H9 (cell line): ENCODE measurements at regions not wholly inside any gene's neighbourhood (a gene's known extent, or its start where the extent isn't known, plus 50 kb on each side); places are given as distances from the start of the nearest gene placed in this dataset.

ENCODE experiments used
- DNase-seq: peaks from one replicate; pipeline ENCODE4 v3.0.0-alpha.2; 2017
- H2AFZ ChIP-seq: one replicate; pipeline ENCODE4 v1.6.1; 2013; ENCODE audit warnings: mild to moderate bottlenecking, low read length, control low read depth, moderate library complexity
- H2AK5ac ChIP-seq: 2 replicates; pipeline ENCODE4 v1.6.1; 2013; ENCODE audit warnings: low read length, control low read depth, mixed read lengths; ENCODE audit not compliant: insufficient read length
- H2BK120ac ChIP-seq: one replicate; pipeline ENCODE4 v1.6.1; 2013; ENCODE audit warnings: low read depth, mild to moderate bottlenecking, low read length, control low read depth, inconsistent platforms; ENCODE audit not compliant: poor library complexity, severe bottlenecking
- H2BK12ac ChIP-seq: 2 replicates; pipeline ENCODE4 v1.6.1; 2013; ENCODE audit warnings: low read length, control low read depth, mixed read lengths, low read depth; ENCODE audit not compliant: insufficient read length
- H2BK15ac ChIP-seq: 2 replicates; pipeline ENCODE4 v1.6.1; 2013; ENCODE audit warnings: low read depth, low read length, control low read depth
- H2BK20ac ChIP-seq: one replicate; pipeline ENCODE4 v1.6.1; 2013; ENCODE audit warnings: low read depth, mild to moderate bottlenecking, low read length, control low read depth, inconsistent platforms; ENCODE audit not compliant: poor library complexity, severe bottlenecking
- H2BK5ac ChIP-seq: 2 replicates; pipeline ENCODE4 v1.6.1; 2013; ENCODE audit warnings: low read length, control low read depth, mixed read lengths; ENCODE audit not compliant: insufficient read length
- H3K14ac ChIP-seq: 2 replicates; pipeline ENCODE4 v1.6.1; 2013; ENCODE audit warnings: low read length, control low read depth; ENCODE audit not compliant: insufficient read depth
- H3K18ac ChIP-seq: 2 replicates; pipeline ENCODE4 v1.6.1; 2013; ENCODE audit warnings: low read depth, mild to moderate bottlenecking, mixed read lengths, low read length, control low read depth; ENCODE audit not compliant: insufficient read length
- H3K23ac ChIP-seq: 2 replicates; pipeline ENCODE4 v1.6.1; 2013; ENCODE audit warnings: low read length, control low read depth, mixed read lengths, low read depth; ENCODE audit not compliant: insufficient read length
- H3K23me2 ChIP-seq: 2 replicates; pipeline ENCODE4 v1.6.1; 2013; ENCODE audit warnings: low read depth, mild to moderate bottlenecking, mixed read lengths, low read length, control low read depth; ENCODE audit not compliant: insufficient read length, poor library complexity, severe bottlenecking
- H3K27ac ChIP-seq: 2 replicates; pipeline ENCODE4 v1.5.1; 2013; ENCODE audit warnings: low read length, control low read depth, mixed read lengths, low read depth; ENCODE audit not compliant: insufficient read length
- H3K27me3 ChIP-seq: 2 replicates; pipeline ENCODE4 v1.6.1; 2013; ENCODE audit warnings: low read length, control low read depth, inconsistent platforms; ENCODE audit not compliant: insufficient read depth
- H3K4ac ChIP-seq: 2 replicates; pipeline ENCODE4 v1.6.1; 2013; ENCODE audit warnings: low read depth, mild to moderate bottlenecking, control low read depth, inconsistent platforms, low read length, moderate library complexity
- H3K4me1 ChIP-seq: 2 replicates; pipeline ENCODE4 v1.6.1; 2013; ENCODE audit warnings: low read length, control low read depth, inconsistent platforms; ENCODE audit not compliant: insufficient read depth
- H3K4me2 ChIP-seq: 2 replicates; pipeline ENCODE4 v1.6.1; 2013; ENCODE audit warnings: low read length, control low read depth, mixed read lengths; ENCODE audit not compliant: insufficient read length, insufficient read depth
- H3K56ac ChIP-seq: 2 replicates; pipeline ENCODE4 v1.6.1; 2013; ENCODE audit warnings: low read depth, mild to moderate bottlenecking, mixed read lengths, low read length, control low read depth; ENCODE audit not compliant: insufficient read length
- H3K79me1 ChIP-seq: 2 replicates; pipeline ENCODE4 v1.6.1; 2013; ENCODE audit warnings: low read depth, mild to moderate bottlenecking, moderate library complexity, low read length, control low read depth, inconsistent platforms; ENCODE audit not compliant: insufficient read depth, poor library complexity, severe bottlenecking
- H3K79me2 ChIP-seq: 2 replicates; pipeline ENCODE4 v1.6.1; 2013; ENCODE audit warnings: low read length, control low read depth, inconsistent platforms; ENCODE audit not compliant: insufficient read depth
- H3K9ac ChIP-seq: 2 replicates; pipeline ENCODE4 v1.6.1; 2013; ENCODE audit warnings: low read length, control low read depth, mixed read lengths; ENCODE audit not compliant: insufficient read length; ENCODE audit errors: extremely low read depth
- H3K9me3 ChIP-seq: one replicate; pipeline ENCODE4 v1.6.1; 2013; ENCODE audit warnings: low read depth, low read length, inconsistent platforms; ENCODE audit not compliant: control insufficient read depth
- H3T11ph ChIP-seq: one replicate; pipeline ENCODE4 v1.6.1; 2013; ENCODE audit warnings: mild to moderate bottlenecking, low read length, control low read depth, inconsistent platforms
- H4K20me1 ChIP-seq: one replicate; pipeline ENCODE4 v1.6.1; 2013; ENCODE audit not compliant: control insufficient read depth, insufficient read length, insufficient read depth
- H4K5ac ChIP-seq: 2 replicates; pipeline ENCODE4 v1.6.1; 2013; ENCODE audit warnings: low read depth, mild to moderate bottlenecking, mixed read lengths, low read length, control low read depth; ENCODE audit not compliant: insufficient read length
- H4K8ac ChIP-seq: replicated peaks from 2 replicates; pipeline ENCODE4 v1.6.1; 2013; ENCODE audit warnings: low read length, control low read depth, mixed read lengths, low read depth; ENCODE audit not compliant: insufficient read length
- H4K91ac ChIP-seq: 2 replicates; pipeline ENCODE4 v1.6.1; 2013; ENCODE audit warnings: low read depth, mild to moderate bottlenecking, moderate library complexity, mixed read lengths, low read length, control low read depth; ENCODE audit not compliant: insufficient read length
- H3K27ac Mint-ChIP-seq, 3 experiments: 2 replicates in 2 of 3; 3 replicates in 1 of 3; pipeline ENCODE4 v1.8.0; 2020 to 2021; ENCODE audit warnings: mixed read lengths in 3 of 3, mild to moderate bottlenecking in 1 of 3, moderate library complexity in 1 of 3
- H3K27me3 Mint-ChIP-seq: 2 replicates; pipeline ENCODE4 v1.8.0; 2021; ENCODE audit warnings: low read depth, mild to moderate bottlenecking, moderate library complexity, mixed read lengths
- H3K36me3 Mint-ChIP-seq, 3 experiments: 2 replicates in 2 of 3; 3 replicates in 1 of 3; pipeline ENCODE4 v1.8.0; 2020 to 2021; ENCODE audit warnings: low read depth in 3 of 3, mixed read lengths in 3 of 3; ENCODE audit not compliant: insufficient read depth in 1 of 3
- H3K4me1 Mint-ChIP-seq, 2 experiments: 2 replicates each; pipeline ENCODE4 v1.8.0; 2020; ENCODE audit warnings: mixed read lengths in 2 of 2
- H3K4me3 Mint-ChIP-seq, 2 experiments: 2 replicates in 1 of 2; 3 replicates in 1 of 2; pipeline ENCODE4 v1.8.0; 2020 to 2021; ENCODE audit warnings: mild to moderate bottlenecking in 2 of 2, mixed read lengths in 2 of 2, moderate library complexity in 1 of 2
- H3K9me3 Mint-ChIP-seq, 2 experiments: 2 replicates in 1 of 2; 3 replicates in 1 of 2; pipeline ENCODE4 v1.8.0; 2020; ENCODE audit warnings: mild to moderate bottlenecking in 2 of 2, mixed read lengths in 2 of 2, moderate library complexity in 1 of 2
- CTCF ChIP-seq: fragments of 200-600 bp; sonication (generic); conservative IDR thresholded peaks from 3 replicates; pipeline ENCODE4 v1.8.0; 2021; ENCODE audit warnings: antibody characterized with exemption, mild to moderate bottlenecking
- WGBS: extraction: QIAGEN DNeasy Blood & Tissue Kit; methylation state at CpG from one replicate; pipeline ENCODE4 v1.1.7; 2013; ENCODE audit warnings: missing lambda C conversion rate, low lambda C conversion rate, mixed read lengths; ENCODE audit not compliant: insufficient read length; ENCODE audit errors: extremely low coverage; 5-methylcytosine and 5-hydroxymethylcytosine counted together

GRCh38 chr1:216907100-216907499 is 183.9 kb upstream of the ESRRG start:
- Histone ChIP-seq H3T11ph (no peak overlapping the region), H2BK15ac (no peak overlapping the region), H2AK5ac (no peak overlapping the region), H3K9me3 (no peaks in the 10 kb centered on the region), H3K4me1 (no peaks in the 10 kb centered on the region), H3K9ac (no peak overlapping the region), H3K56ac (no peak overlapping the region), H3K18ac (no peak overlapping the region), H2BK12ac (no peak overlapping the region), H4K5ac (no peak overlapping the region), H3K27ac (no peak overlapping the region), H3K27me3 (no peaks in the 10 kb centered on the region), H3K4ac (no peak overlapping the region), H4K91ac (no peak overlapping the region), H3K14ac (no peak overlapping the region), H3K79me2 (no peaks in the 10 kb centered on the region), H3K79me1 (no peaks in the 10 kb centered on the region), H2BK20ac (no peak overlapping the region), H3K4me2 (no peak overlapping the region), H4K20me1 (no peaks in the 10 kb centered on the region), H4K8ac (no peak overlapping the region), H2BK120ac (no peak overlapping the region), H3K23me2 (no peaks in the 10 kb centered on the region), H2BK5ac (no peak overlapping the region), H3K23ac (no peak overlapping the region), H2AFZ (no peak overlapping the region)
- Mint-ChIP-seq H3K36me3 (no peaks in the 10 kb centered on the region), H3K4me1 (peaks cover 6 to 9% of the 10 kb centered on the region in 2 experiments), H3K27me3 (no peaks in the 10 kb centered on the region), H3K9me3 (no peaks in the 10 kb centered on the region), H3K27ac (no peak overlapping the region), H3K4me3 (no peak overlapping the region)
- no peak for TF ChIP-seq CTCF
- no peak for DNase-seq
- no CpG with 5 or more reads among the region's 8 CpGs for WGBS
